ENCODE measurements at regions not wholly inside any gene's neighbourhood (a gene's known extent, or its start where the extent isn't known, plus 50 kb on each side); places are given as distances from the start of the nearest gene placed in this dataset.
"Not testable (repeated sequence)": the region's sequence is repeated elsewhere in the genome, so short reads cannot be mapped to it uniquely, and the experiment has no call there.

DNA sequence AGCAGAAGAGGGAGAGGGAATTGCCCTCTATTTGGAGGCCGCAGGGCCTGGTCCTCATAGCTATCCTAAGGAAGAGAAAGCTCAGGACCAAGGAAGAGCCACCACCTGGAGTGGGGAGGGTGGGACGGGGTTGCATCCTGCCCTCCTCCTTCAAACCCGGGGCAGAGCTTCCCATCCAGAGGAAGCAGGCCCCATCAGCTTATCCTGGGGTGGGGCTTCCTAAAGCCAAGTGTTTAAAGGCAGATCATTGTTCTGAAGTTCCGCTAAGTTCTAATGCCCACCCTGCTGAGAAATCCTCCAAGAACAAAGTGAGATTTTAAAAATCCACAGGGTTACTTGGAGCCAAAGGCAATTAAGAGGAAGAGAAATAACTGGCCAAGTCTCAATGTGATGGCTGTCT is 210.3 kb downstream of the C9orf152 start:
- Histone ChIP-seq H3K4me3 (no peak overlapping the region), H3K79me2 (no peaks in the 10 kb centered on the region), H4K20me1 (ENCODE audit: insufficient read depth, poor library complexity, severe bottlenecking) (no peaks in the 10 kb centered on the region), H3K4me1 (ENCODE audit: insufficient read depth) (no peaks in the 10 kb centered on the region), H3K27ac (no peak overlapping the region), H2AFZ (no peak overlapping the region), H3K9me2 (replicated peaks; ENCODE audit: insufficient read depth) (no peaks in the 10 kb centered on the region), H3K27me3 (no peaks in the 10 kb centered on the region), H3K9me3 (ENCODE audit: low read depth) (no peaks in the 10 kb centered on the region), H3K36me3 (replicated peaks; ENCODE audit: insufficient read depth, low read depth) (no peaks in the 10 kb centered on the region), H3K4me2 (no peak overlapping the region)
- 92% methylated on average over 4 of the region's 4 CpGs for WGBS (ENCODE audit: low lambda C conversion rate, missing lambda C conversion rate)
- DNase-seq (ENCODE audit: low spot score): no peak
- TF ChIP-seq, protein P1, sequence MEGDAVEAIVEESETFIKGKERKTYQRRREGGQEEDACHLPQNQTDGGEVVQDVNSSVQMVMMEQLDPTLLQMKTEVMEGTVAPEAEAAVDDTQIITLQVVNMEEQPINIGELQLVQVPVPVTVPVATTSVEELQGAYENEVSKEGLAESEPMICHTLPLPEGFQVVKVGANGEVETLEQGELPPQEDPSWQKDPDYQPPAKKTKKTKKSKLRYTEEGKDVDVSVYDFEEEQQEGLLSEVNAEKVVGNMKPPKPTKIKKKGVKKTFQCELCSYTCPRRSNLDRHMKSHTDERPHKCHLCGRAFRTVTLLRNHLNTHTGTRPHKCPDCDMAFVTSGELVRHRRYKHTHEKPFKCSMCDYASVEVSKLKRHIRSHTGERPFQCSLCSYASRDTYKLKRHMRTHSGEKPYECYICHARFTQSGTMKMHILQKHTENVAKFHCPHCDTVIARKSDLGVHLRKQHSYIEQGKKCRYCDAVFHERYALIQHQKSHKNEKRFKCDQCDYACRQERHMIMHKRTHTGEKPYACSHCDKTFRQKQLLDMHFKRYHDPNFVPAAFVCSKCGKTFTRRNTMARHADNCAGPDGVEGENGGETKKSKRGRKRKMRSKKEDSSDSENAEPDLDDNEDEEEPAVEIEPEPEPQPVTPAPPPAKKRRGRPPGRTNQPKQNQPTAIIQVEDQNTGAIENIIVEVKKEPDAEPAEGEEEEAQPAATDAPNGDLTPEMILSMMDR (IDR thresholded peaks at IDR 0.05; ENCODE audit: poor library complexity): no peak
- TF ChIP-seq EZH2 (IDR thresholded peaks at IDR 0.05; ENCODE audit: borderline replicate concordance): no peak
- no peak for TF ChIP-seq EZH2phosphoT487 (IDR thresholded peaks at IDR 0.05; ENCODE audit: low read depth, severe bottlenecking, unreplicated experiment)

DNA sequence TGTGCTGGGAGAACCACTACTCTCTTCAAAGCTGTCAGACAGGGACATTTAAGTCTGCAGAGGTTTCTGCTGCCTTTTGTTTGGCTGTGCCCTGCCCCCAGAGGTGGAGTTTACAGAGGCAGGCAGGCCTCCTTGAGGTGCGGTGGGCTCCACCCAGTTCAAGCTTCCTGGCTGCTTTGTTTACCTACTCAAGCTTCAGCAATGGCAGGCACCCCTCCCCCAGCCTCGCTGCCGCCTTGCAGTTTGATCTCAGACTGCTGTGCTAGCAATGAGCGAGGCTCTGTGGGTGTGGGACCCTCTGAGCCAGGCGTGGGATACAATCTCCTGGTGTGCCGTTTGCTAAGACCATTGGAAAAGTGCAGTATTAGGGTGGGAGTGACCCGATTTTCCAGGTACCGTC is 202.4 kb downstream of the C9orf152 start:
- H3K4me3 ChIP-seq; H3K9me2 ChIP-seq (replicated peaks; ENCODE audit: insufficient read depth); H4K20me1 ChIP-seq (ENCODE audit: insufficient read depth, poor library complexity, severe bottlenecking); H2AFZ ChIP-seq; H3K36me3 ChIP-seq (replicated peaks; ENCODE audit: insufficient read depth, low read depth); H3K27me3 ChIP-seq; H3K4me2 ChIP-seq; H3K4me1 ChIP-seq (ENCODE audit: insufficient read depth); DNase-seq (ENCODE audit: low spot score); H3K27ac ChIP-seq; H3K9me3 ChIP-seq (ENCODE audit: low read depth); H3K79me2 ChIP-seq: not testable (repeated sequence)
- WGBS (ENCODE audit: low lambda C conversion rate, missing lambda C conversion rate): 69% methylated on average over 8 of the region's 8 CpGs

DNA sequence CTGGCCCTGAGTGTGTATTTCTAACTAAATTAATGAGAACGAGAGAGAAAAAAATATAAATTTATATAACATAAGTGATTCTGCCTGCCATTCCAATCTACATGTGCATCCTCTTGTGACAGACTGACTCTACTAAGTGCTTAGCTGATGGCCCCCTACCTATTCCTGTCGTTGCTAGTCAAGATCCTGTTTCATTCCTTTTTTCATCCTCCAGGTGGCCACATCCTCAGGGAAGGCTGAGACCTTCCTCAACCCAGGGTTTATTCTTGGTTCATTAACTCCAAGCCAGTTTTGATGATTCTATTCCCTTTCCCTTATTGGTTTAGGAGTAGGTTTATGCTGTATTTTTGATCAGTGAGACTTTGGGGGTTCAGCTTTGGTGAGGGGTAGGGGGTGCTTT is 201.3 kb downstream of the C9orf152 start:
- 74% methylated on average over 2 of the region's 2 CpGs for WGBS (ENCODE audit: low lambda C conversion rate, missing lambda C conversion rate)
- Histone ChIP-seq H3K4me1 (ENCODE audit: insufficient read depth) (no peaks in the 10 kb centered on the region), H3K27me3 (no peaks in the 10 kb centered on the region), H3K9me3 (ENCODE audit: low read depth) (no peaks in the 10 kb centered on the region), H3K36me3 (replicated peaks; ENCODE audit: insufficient read depth, low read depth) (no peaks in the 10 kb centered on the region), H3K4me2 (no peak overlapping the region), H2AFZ (no peak overlapping the region), H3K9me2 (replicated peaks; ENCODE audit: insufficient read depth) (no peaks in the 10 kb centered on the region), H3K4me3 (no peak overlapping the region), H4K20me1 (ENCODE audit: insufficient read depth, poor library complexity, severe bottlenecking) (no peaks in the 10 kb centered on the region), H3K27ac (no peak overlapping the region), H3K79me2 (no peaks in the 10 kb centered on the region)
- no peak for DNase-seq (ENCODE audit: low spot score)
- TF ChIP-seq EZH2 (IDR thresholded peaks at IDR 0.05; ENCODE audit: borderline replicate concordance) (no peak), EZH2phosphoT487 (IDR thresholded peaks at IDR 0.05; ENCODE audit: low read depth, severe bottlenecking, unreplicated experiment) (no peak)
- TF ChIP-seq, protein P1 (IDR thresholded peaks at IDR 0.05; ENCODE audit: poor library complexity): no peak

DNA sequence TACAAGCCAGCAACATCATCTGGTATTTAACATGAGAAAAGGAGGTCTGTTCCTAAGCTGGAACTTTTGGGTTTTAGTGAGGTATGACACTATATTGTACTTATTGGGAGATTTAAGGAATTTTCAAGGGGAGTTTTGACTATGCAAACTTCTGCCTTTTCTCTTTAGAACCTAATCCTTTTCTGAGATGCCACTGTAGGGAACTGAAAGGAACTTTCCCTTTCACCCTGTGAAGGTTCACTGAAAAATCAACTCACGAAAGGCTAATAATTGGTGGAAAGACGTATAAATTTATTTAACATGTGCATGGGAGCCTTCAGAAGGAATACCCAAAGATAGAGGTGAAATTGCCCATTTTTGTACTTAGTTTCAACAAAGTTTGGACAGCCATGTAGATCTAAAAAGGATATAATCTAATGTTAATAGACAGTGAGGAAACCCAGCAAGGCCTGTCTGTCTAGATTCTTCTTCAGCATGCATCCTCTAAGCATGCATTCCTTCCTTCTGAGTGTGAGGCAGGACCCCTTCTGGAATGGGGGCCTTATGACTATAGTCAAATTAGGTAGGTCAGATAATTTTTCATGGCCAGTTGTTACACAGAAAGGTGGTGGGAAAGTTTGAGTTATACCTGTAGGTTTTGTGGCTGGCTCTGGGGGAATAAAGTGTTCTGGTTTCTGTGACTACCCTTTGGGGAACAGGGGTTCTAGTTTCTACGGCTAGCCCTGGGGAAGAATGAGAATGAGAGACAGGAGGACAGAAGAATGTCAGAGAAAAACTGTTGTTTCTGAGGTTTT is 200.3 kb downstream of the C9orf152 start:
- Histone ChIP-seq H3K79me2 (no peaks in the 10 kb centered on the region), H3K27ac (peak overlapping the region; percentile 49), H4K20me1 (ENCODE audit: insufficient read depth, poor library complexity, severe bottlenecking) (no peaks in the 10 kb centered on the region), H3K4me2 (no peak overlapping the region), H3K27me3 (no peaks in the 10 kb centered on the region), H3K36me3 (replicated peaks; ENCODE audit: insufficient read depth, low read depth) (no peaks in the 10 kb centered on the region), H3K4me1 (ENCODE audit: insufficient read depth) (no peaks in the 10 kb centered on the region), H3K4me3 (no peak overlapping the region), H3K9me2 (replicated peaks; ENCODE audit: insufficient read depth) (no peaks in the 10 kb centered on the region), H3K9me3 (ENCODE audit: low read depth) (no peaks in the 10 kb centered on the region), H2AFZ (no peak overlapping the region)
- TF ChIP-seq, protein P1 (IDR thresholded peaks at IDR 0.05; ENCODE audit: poor library complexity): no peak
- TF ChIP-seq EZH2phosphoT487 (IDR thresholded peaks at IDR 0.05; ENCODE audit: low read depth, severe bottlenecking, unreplicated experiment) (no peak), EZH2 (IDR thresholded peaks at IDR 0.05; ENCODE audit: borderline replicate concordance) (no peak)
- DNase-seq (ENCODE audit: low spot score): no peak
- WGBS (ENCODE audit: low lambda C conversion rate, missing lambda C conversion rate): 90% methylated on average over 3 of the region's 3 CpGs

Measured in hepatocyte (in vitro differentiated cells).